GM12864 (cell line): ENCODE measurements at regions not wholly inside any gene's neighbourhood (a gene's known extent, or its start where the extent isn't known, plus 50 kb on each side); places are given as distances from the start of the nearest gene placed in this dataset.

Experiments used
- DNase-seq: peaks from one replicate; pipeline ENCODE4 v3.0.0-alpha.2; 2011; ENCODE audit warnings: low read depth
- H3K4me3 ChIP-seq: 2 replicates; pipeline ENCODE4 v1.5.1; 2011; ENCODE audit warnings: mild to moderate bottlenecking, low read depth, low read length, control low read depth
- CTCF ChIP-seq: IDR thresholded peaks from 2 replicates; pipeline ENCODE4 v1.5.1; 2011; ENCODE audit warnings: low read depth, mild to moderate bottlenecking, moderate library complexity, low read length, control low read depth, inconsistent platforms; ENCODE audit errors: missing control alignments

GRCh38 chr2:8490166-8490721, 191.6 kb upstream of the ID2 start:
- no peak for DNase-seq
- no peak for TF ChIP-seq CTCF
- H3K4me3 ChIP-seq = no peak overlapping the region

- no peak for TF ChIP-seq CTCF
- no peak overlapping the region for H3K4me3 ChIP-seq
- no peak for DNase-seq
These were observed 190.4 kb upstream of the ID2 start for GRCh38 chr2:8491296-8492027.

GRCh38 chr2:8494151-8494550, 187.7 kb upstream of the ID2 start:
- TF ChIP-seq CTCF = no peak
- DNase-seq = no peak
- H3K4me3 ChIP-seq = no peak overlapping the region

- TF ChIP-seq CTCF = no peak
- DNase-seq = no peak
- no peak overlapping the region for H3K4me3 ChIP-seq
These were observed 187.3 kb upstream of the ID2 start for GRCh38 chr2:8494589-8494988.

- no peak overlapping the region for H3K4me3 ChIP-seq
- DNase-seq = no peak
- no peak for TF ChIP-seq CTCF
These were observed 186.5 kb upstream of the ID2 start for GRCh38 chr2:8495189-8495989.

GRCh38 chr2:8496079-8496478, 185.8 kb upstream of the ID2 start:
- no peak for DNase-seq
- no peak overlapping the region for H3K4me3 ChIP-seq
- no peak for TF ChIP-seq CTCF
